ENCODE measurements at regions not wholly inside any gene's neighbourhood (a gene's known extent, or its start where the extent isn't known, plus 50 kb on each side); places are given as distances from the start of the nearest gene placed in this dataset.

- DNase-seq (ENCODE audit: low read depth): no peak
These were observed 253.4 kb upstream of the SLC24A2 start for GRCh38 chr9:20042128-20042711.

GRCh38 chr9:20041697-20042081 is 252.9 kb upstream of the SLC24A2 start:
- no peak for DNase-seq (ENCODE audit: low read depth)

DNA sequence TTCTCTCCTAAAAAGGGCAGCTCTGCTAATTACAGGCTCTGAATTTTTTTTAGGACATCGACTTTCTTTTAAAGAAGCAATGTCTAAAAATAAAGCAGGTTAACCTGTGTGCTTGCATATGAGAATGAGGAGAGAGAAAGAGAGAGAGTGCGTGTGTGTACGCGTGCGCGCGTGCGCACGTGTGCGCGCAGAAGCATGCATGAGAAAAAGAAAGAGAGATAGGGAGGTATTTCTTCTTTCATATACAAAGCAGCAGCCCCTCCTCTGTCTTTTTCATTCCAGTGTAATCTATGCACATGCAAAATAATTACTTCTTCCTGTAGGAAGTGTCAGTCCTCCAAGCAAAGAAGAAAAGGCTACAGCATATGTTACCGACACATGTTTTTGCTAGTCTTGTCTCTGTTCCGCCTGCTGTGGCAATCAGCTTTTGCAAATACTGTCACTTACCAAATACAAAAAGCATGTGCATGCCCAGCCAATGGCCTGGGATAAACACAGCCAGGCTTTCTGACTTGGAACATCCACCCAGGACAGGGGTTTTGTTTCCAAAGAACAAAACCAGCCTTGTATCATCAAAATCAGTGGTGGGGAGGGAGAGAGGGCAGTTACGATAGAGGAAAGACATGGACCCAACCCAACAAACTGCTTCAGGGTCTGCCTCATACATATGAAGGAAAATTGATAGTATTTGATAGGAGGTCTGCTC is 252.3 kb upstream of the SLC24A2 start:
- no peak for DNase-seq (ENCODE audit: low read depth)

DNA sequence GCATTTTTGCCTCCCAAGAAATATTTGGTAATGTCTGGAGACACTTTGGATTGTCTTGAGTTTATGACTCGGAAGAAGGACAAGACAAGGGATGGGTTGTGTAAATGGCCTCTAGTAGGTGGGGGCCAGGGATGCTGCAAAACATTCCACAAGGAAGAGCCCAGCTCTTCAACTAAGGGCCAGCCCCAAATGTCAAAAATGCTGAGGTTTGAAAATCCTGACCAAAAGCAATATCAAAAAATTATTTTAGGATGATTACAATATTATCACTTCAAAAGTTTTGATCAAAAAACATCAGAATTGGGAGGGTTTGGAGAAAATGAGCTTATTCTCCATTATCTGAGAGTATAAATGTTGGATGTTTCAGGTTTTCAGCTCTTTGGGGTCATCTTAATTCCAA is 248.9 kb upstream of the SLC24A2 start:
- DNase-seq (ENCODE audit: low read depth): no peak

DNA sequence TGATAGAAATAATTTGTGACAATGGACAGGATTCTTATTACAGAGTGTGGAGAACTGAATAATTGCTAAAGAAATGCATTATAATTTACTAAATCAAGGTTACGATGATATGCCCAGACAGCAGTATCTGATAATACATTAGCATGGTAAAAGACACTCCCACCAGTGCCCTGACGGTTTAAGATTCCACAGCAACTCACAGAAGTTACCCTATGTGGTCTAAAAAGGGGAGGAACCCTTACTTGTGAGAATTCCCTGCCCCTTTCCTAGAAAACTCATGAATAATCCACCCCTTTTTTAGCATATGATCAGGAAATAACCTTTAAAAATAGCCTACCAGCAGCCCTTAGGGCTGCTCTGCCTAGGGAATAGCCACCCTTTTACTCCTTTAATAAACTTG is 244.7 kb upstream of the SLC24A2 start:
- no peak for DNase-seq (ENCODE audit: low read depth)

DNA sequence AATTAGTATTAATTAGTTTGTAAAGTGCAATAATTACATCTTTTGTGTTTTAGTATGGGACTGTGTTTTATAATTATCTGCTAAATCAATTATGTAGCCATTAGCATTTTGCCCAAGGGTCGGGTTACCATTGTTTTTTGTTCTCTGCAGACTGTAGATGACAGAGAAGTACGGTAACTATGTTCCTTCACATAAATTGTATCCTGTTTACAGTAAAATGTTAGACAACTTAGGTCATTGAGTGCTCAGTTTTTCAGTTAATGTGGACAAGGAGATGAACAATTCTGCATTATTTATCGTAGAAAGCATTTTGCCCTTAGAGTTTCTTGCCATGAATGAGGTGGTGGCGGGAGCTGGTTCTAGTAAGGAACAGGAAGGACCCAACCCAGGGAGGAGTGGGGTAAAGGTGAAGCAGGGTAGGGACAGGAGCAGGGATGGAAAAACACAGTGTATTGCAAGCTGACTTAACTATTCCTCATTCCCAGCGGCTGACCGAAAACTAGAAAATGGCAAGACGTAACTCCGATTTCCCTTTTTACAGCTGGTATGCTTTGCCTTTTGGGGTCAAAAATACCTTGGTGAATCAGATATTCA is 243.7 kb upstream of the SLC24A2 start:
- DNase-seq (ENCODE audit: low read depth): no peak

GRCh38 chr9:20031836-20032235 is 243.0 kb upstream of the SLC24A2 start:
- DNase-seq (ENCODE audit: low read depth): no peak

DNA sequence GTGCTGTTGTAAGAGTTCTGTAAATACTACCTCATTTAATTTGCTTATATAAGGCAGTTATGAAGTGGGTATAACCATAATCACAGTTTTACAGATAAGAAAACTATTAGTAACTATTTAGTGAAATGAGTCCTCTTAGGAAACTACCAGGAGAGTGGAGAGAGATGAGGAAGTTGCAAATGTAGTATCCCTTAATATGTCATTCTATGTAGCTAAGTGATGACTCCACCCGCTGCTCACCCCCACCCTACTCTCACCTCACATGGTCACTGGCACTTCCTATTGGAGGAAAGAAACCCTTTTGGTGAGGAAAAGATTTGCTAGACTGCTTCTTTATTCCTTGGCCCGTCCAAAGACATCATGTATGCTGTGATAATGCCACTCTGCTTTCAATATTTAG is 241.8 kb upstream of the SLC24A2 start:
- DNase-seq (ENCODE audit: low read depth): no peak

- no peak for DNase-seq (ENCODE audit: low read depth)
These were observed 241.4 kb upstream of the SLC24A2 start for GRCh38 chr9:20030221-20030620.

DNA sequence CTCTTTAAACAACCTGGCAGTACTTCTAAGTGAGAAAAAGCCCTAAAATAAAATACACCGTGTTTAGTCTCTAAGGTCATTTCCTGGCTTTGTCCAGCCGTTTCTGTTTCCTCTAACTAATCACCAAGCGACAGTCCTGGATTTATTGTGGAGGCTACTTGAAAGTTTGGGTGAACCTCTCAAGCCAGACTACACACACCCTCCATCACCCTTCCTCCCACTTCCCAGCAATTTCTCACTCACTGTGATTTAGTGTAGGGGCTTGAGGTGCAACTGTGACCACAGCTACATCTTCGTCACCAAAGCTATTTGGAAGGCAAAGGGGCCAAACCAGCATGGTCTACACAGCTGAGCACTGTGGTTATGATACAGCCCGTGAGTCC is 240.0 kb upstream of the SLC24A2 start:
- DNase-seq (ENCODE audit: low read depth): no peak

- no peak for DNase-seq (ENCODE audit: low read depth)
These were observed 239.5 kb upstream of the SLC24A2 start for GRCh38 chr9:20028192-20028848.

- no peak for DNase-seq (ENCODE audit: low read depth)
These were observed 235.2 kb upstream of the SLC24A2 start for GRCh38 chr9:20023961-20024571.

GRCh38 chr9:20023210-20023905 is 234.5 kb upstream of the SLC24A2 start:
- DNase-seq (ENCODE audit: low read depth): no peak

DNA sequence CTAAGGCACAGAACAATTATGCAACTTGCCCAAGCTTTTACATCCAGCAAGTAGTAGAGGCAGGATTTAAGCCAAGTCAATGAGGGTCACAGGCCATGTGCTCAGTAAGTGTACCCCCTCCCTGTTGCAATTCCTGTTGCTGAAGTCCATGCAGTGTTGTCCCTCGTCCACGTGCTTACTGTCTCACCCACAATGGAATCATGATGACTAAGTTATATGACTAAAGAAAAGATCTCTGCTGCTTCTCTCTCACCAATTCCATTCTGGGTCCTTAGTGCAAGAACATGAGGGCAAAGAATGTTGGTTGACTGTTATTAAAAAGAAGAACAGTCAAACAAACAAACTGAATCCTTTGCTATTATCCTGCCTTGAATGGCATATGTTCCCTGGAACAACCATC is 233.6 kb upstream of the SLC24A2 start:
- DNase-seq (ENCODE audit: low read depth): no peak

DNA sequence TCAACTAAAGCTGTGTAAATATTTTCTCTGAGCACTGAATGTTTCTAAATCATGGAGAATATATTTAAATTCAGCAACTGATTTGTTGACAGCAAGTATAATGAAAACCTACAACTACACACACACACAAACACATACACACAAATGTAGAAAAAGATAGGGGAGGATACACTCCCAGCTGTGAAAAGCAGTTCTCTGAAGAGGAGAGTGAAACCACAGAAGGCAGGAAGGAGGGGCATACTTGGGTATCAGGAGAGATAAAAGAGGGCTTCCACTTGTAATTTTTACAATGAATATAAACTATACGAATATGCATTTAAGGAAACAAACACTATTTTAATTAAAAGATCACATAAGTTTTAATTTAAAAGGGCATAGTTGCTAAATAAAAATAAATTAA is 227.8 kb upstream of the SLC24A2 start:
- no peak for DNase-seq (ENCODE audit: low read depth)

- DNase-seq (ENCODE audit: low read depth): no peak
These were observed 226.6 kb upstream of the SLC24A2 start for GRCh38 chr9:20015427-20015931.

GRCh38 chr9:20014168-20014567 is 225.3 kb upstream of the SLC24A2 start:
- DNase-seq (ENCODE audit: low read depth): no peak

GRCh38 chr9:20012232-20012631 is 223.4 kb upstream of the SLC24A2 start:
- DNase-seq (ENCODE audit: low read depth): no peak

DNA sequence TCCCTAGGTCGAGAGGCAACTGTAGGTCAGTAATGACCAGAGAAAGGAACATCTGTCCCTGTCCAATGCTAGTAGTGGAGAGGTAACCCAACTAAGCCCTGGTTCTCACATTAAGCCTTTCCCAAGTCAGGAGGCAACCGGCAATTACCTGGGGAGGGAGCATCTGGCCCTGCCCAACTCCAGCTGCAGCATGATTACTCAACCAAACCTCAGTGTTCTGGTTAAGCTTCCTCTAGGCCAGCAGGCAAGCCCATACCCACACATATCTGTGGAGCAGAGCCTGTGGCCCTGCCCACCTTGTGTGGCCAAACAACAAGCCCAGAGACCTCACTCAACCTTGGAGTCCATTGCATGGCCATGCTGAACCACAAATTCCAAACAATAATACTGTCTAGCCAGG is 220.8 kb upstream of the SLC24A2 start:
- no peak for DNase-seq (ENCODE audit: low read depth)

GRCh38 chr9:20002011-20002410 is 213.2 kb upstream of the SLC24A2 start:
- DNase-seq (ENCODE audit: low read depth): no peak

DNA sequence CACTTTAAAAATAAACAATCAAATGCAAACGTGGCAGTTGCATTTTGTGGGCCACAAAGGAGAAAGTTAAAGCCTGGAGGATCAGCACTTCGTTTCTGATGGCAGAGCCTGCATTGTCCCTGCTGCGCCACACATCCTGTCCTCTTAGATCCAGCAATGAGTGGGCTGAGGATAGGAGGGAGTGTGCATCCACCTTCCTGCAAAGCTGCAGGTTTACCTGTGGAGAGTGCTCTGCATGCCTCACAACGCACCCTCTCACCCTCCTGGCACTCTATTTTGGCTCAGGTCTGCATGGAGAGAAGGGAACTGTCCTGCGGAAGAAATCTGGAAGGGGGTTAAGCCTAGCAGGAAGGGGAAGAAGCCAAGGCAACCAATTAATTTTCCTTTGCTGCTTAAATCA is 212.2 kb upstream of the SLC24A2 start:
- DNase-seq (ENCODE audit: low read depth): no peak

GRCh38 chr9:19999491-20000057 is 210.7 kb upstream of the SLC24A2 start:
- DNase-seq (ENCODE audit: low read depth): peak; percentile 52
